Tibial nerve (tissue), 4 donors: ENCODE measurements at regions not wholly inside any gene's neighbourhood (a gene's known extent, or its start where the extent isn't known, plus 50 kb on each side); places are given as distances from the start of the nearest gene placed in this dataset.

Experiments used
- DNase-seq, 2 donors: peaks; one replicate each; pipeline ENCODE4 v3.0.0-alpha.2; 2019; ENCODE audit warnings: low spot score in 2 of 2
- H3K27ac ChIP-seq, 4 donors: fragments of 200-600 bp; sonication (generic) in 3 of 4; one replicate each; pipeline ENCODE4 v1.5.1; 2017 to 2019; ENCODE audit warnings: mild to moderate bottlenecking in 1 of 4
- H3K27me3 ChIP-seq, 2 donors: fragments of 200-600 bp; sonication (generic) in 1 of 2; one replicate each; pipeline versions ENCODE4 v1.5.1 to v1.6.0; 2017 to 2019
- H3K36me3 ChIP-seq, 3 donors: fragments of 200-600 bp; sonication (generic); one replicate each; pipeline ENCODE4 v1.5.1; 2018 to 2019
- H3K4me1 ChIP-seq, 4 donors: fragments of 200-600 bp; sonication (generic) in 3 of 4; one replicate each; pipeline ENCODE4 v1.5.1; 2017 to 2019
- H3K4me3 ChIP-seq, 4 donors: fragments of 200-600 bp; sonication (generic) in 3 of 4; one replicate each; pipeline ENCODE4 v1.5.1; 2017 to 2019; ENCODE audit warnings: mild to moderate bottlenecking in 1 of 4, moderate library complexity in 1 of 4
- H3K9me3 ChIP-seq, 4 donors: fragments of 200-600 bp; sonication (generic) in 3 of 4; one replicate each; pipeline ENCODE4 v1.5.1; 2017 to 2019
- CTCF ChIP-seq, 5 experiments: fragments of 200-600 bp in 3 of 5; fragments of 450-650 bp in 2 of 5; sonication (generic) in 3 of 5; IDR thresholded peaks; one replicate each; pipeline ENCODE4 v1.5.1; 2016 to 2019; ENCODE audit warnings: antibody characterized with exemption in 5 of 5, mild to moderate bottlenecking in 3 of 5, moderate library complexity in 2 of 5
- EP300 ChIP-seq, 2 donors: sonication (generic); formaldehyde crosslinking; IDR thresholded peaks; one replicate each; pipeline ENCODE4 v1.6.1; 2017; ENCODE audit warnings: antibody characterized with exemption in 2 of 2, mild to moderate bottlenecking in 1 of 2
- POLR2A ChIP-seq, 2 donors: fragments of 450-650 bp; IDR thresholded peaks; one replicate each; pipeline ENCODE4 v1.6.1; 2017; ENCODE audit warnings: antibody characterized with exemption in 2 of 2, mild to moderate bottlenecking in 2 of 2, moderate library complexity in 2 of 2
- WGBS, 2 donors: methylation state at CpG; one replicate each; pipeline ENCODE4 v1.1.5; 2018; 5-methylcytosine and 5-hydroxymethylcytosine counted together

GRCh38 chr18:2146092-2146491 lies 425.2 kb downstream of the METTL4 start:
- Histone ChIP-seq H3K27ac (no peak overlapping the region), H3K4me1 (no peaks in the 10 kb centered on the region), H3K9me3 (no peaks in the 10 kb centered on the region), H3K36me3 (no peaks in the 10 kb centered on the region), H3K4me3 (no peak overlapping the region), H3K27me3 (no peaks in the 10 kb centered on the region)
- no peak for DNase-seq
- 82 to 83% methylated on average over 2 of the region's 2 CpGs for WGBS, 2 donors
- TF ChIP-seq POLR2A (IDR thresholded peaks at IDR 0.05), result no peak
- TF ChIP-seq CTCF (IDR thresholded peaks at IDR 0.05), result no peak
- no peak for TF ChIP-seq EP300 (IDR thresholded peaks at IDR 0.05)

- H3K4me1 ChIP-seq, result no peaks in the 10 kb centered on the region
- H3K27me3 ChIP-seq, result no peaks in the 10 kb centered on the region
- no peaks in the 10 kb centered on the region for H3K36me3 ChIP-seq
- no peak for TF ChIP-seq EP300 (IDR thresholded peaks at IDR 0.05)
- TF ChIP-seq CTCF (IDR thresholded peaks at IDR 0.05), result no peak
- TF ChIP-seq POLR2A (IDR thresholded peaks at IDR 0.05), result no peak
- H3K4me3 ChIP-seq, result no peak overlapping the region
- H3K27ac ChIP-seq, result no peak overlapping the region
- no peak for DNase-seq
- no peaks in the 10 kb centered on the region for H3K9me3 ChIP-seq
- 90 to 91% methylated on average over 2 of the region's 2 CpGs for WGBS, 2 donors
These were observed 424.6 kb downstream of the METTL4 start for GRCh38 chr18:2146754-2147153.

GRCh38 chr18:2147476-2148230 lies 423.7 kb downstream of the METTL4 start:
- Histone ChIP-seq H3K27ac (no peak overlapping the region), H3K9me3 (no peaks in the 10 kb centered on the region), H3K4me3 (no peak overlapping the region), H3K36me3 (no peaks in the 10 kb centered on the region), H3K27me3 (no peaks in the 10 kb centered on the region), H3K4me1 (no peaks in the 10 kb centered on the region)
- no peak for TF ChIP-seq POLR2A (IDR thresholded peaks at IDR 0.05)
- no peak for TF ChIP-seq EP300 (IDR thresholded peaks at IDR 0.05)
- TF ChIP-seq CTCF (IDR thresholded peaks at IDR 0.05), result no peak
- 53 to 56% methylated on average over 8 of the region's 8 CpGs for WGBS, 2 donors
- peak in 1 of 2 donors; percentile 14 for DNase-seq

GRCh38 chr18:2148823-2149222 lies 422.5 kb downstream of the METTL4 start:
- no peaks in the 10 kb centered on the region for H3K36me3 ChIP-seq
- WGBS, 2 donors, result 70 to 79% methylated on average over 4 of the region's 4 CpGs
- no peaks in the 10 kb centered on the region for H3K9me3 ChIP-seq
- H3K27ac ChIP-seq, result no peak overlapping the region
- H3K27me3 ChIP-seq, result no peaks in the 10 kb centered on the region
- H3K4me3 ChIP-seq, result no peak overlapping the region
- TF ChIP-seq POLR2A (IDR thresholded peaks at IDR 0.05), result no peak
- no peak for TF ChIP-seq EP300 (IDR thresholded peaks at IDR 0.05)
- no peak for TF ChIP-seq CTCF (IDR thresholded peaks at IDR 0.05)
- DNase-seq, result no peak
- H3K4me1 ChIP-seq, result no peaks in the 10 kb centered on the region

GRCh38 chr18:2150566-2150965 lies 420.7 kb downstream of the METTL4 start:
- no peaks in the 10 kb centered on the region for H3K27me3 ChIP-seq
- H3K36me3 ChIP-seq, result no peaks in the 10 kb centered on the region
- no peak for TF ChIP-seq POLR2A (IDR thresholded peaks at IDR 0.05)
- no peak for TF ChIP-seq CTCF (IDR thresholded peaks at IDR 0.05)
- no peak for TF ChIP-seq EP300 (IDR thresholded peaks at IDR 0.05)
- H3K4me3 ChIP-seq, result no peak overlapping the region
- no peaks in the 10 kb centered on the region for H3K9me3 ChIP-seq
- WGBS, 2 donors, result 65 to 76% methylated on average over 1 of the region's 1 CpG
- H3K4me1 ChIP-seq, result no peaks in the 10 kb centered on the region
- H3K27ac ChIP-seq, result no peak overlapping the region
- DNase-seq, result no peak
